Loucy (cell line): ENCODE measurements at regions not wholly inside any gene's neighbourhood (a gene's known extent, or its start where the extent isn't known, plus 50 kb on each side); places are given as distances from the start of the nearest gene placed in this dataset.

ENCODE experiments used
- H2AFZ ChIP-seq: fragments of 200-600 bp; sonication (generic); 2 replicates; pipeline ENCODE4 v1.6.0; 2016; ENCODE audit warnings: antibody characterized with exemption, mild to moderate bottlenecking, low read length, moderate library complexity
- H3F3A ChIP-seq: fragments of 200-600 bp; 2 replicates; pipeline ENCODE4 v1.6.0; 2016; ENCODE audit warnings: antibody characterized with exemption, low read depth, mild to moderate bottlenecking
- H3K27me3 ChIP-seq: fragments of 200-600 bp; sonication (generic); 2 replicates; pipeline ENCODE4 v1.6.1; 2014; ENCODE audit warnings: low read length, mild to moderate bottlenecking; ENCODE audit not compliant: insufficient read depth, poor library complexity, severe bottlenecking
- H3K36me3 ChIP-seq: fragments of 200-600 bp; sonication (generic); 2 replicates; pipeline ENCODE4 v1.6.1; 2016; ENCODE audit warnings: low read length; ENCODE audit not compliant: insufficient read depth
- H3K4me1 ChIP-seq: fragments of 200-600 bp; sonication (generic); 2 replicates; pipeline ENCODE4 v1.5.1; 2014; ENCODE audit warnings: low read length, mild to moderate bottlenecking; ENCODE audit not compliant: insufficient read depth, poor library complexity, severe bottlenecking
- H3K4me2 ChIP-seq: fragments of 200-600 bp; sonication (generic); 2 replicates; pipeline ENCODE4 v1.6.0; 2014; ENCODE audit warnings: antibody characterized with exemption, low read length, low read depth, mild to moderate bottlenecking; ENCODE audit not compliant: poor library complexity, severe bottlenecking
- H3K4me3 ChIP-seq: fragments of 200-600 bp; sonication (generic); 2 replicates; pipeline ENCODE4 v1.5.1; 2014; ENCODE audit warnings: low read length, mild to moderate bottlenecking, mixed read lengths; ENCODE audit not compliant: poor library complexity, severe bottlenecking
- H3K79me2 ChIP-seq: fragments of 200-600 bp; sonication (generic); 2 replicates; pipeline ENCODE4 v1.6.1; 2014; ENCODE audit warnings: low read length; ENCODE audit not compliant: insufficient read depth
- H3K9ac ChIP-seq: fragments of 200-600 bp; sonication (generic); 2 replicates; pipeline ENCODE4 v1.6.0; 2014; ENCODE audit warnings: mild to moderate bottlenecking, low read depth, low read length, moderate library complexity; ENCODE audit not compliant: poor library complexity, severe bottlenecking
- H3K9me2 ChIP-seq: fragments of 200-600 bp; sonication (generic); replicated peaks from 2 replicates; pipeline ENCODE4 v1.6.1; 2016; ENCODE audit warnings: low read depth, low read length, mixed read lengths
- H3K9me3 ChIP-seq: fragments of 200-600 bp; sonication (generic); 2 replicates; pipeline ENCODE4 v1.6.1; 2014; ENCODE audit warnings: mild to moderate bottlenecking, antibody characterized with exemption, low read length, low read depth; ENCODE audit not compliant: insufficient read depth
- H4K20me1 ChIP-seq: fragments of 200-600 bp; sonication (generic); 2 replicates; pipeline ENCODE4 v1.6.0; 2014; ENCODE audit warnings: antibody characterized with exemption, low read length, mild to moderate bottlenecking; ENCODE audit not compliant: insufficient read depth, poor library complexity, severe bottlenecking
- EZH2phosphoT487 ChIP-seq: fragments of 200-600 bp; IDR thresholded peaks from 2 replicates; pipeline ENCODE4 v1.6.1; 2018; ENCODE audit warnings: antibody characterized with exemption, mild to moderate bottlenecking, moderate library complexity, borderline replicate concordance
- TF ChIP-seq, protein P1 (sequence below): fragments of 200-600 bp; sonication (generic); conservative IDR thresholded peaks from 2 replicates; pipeline ENCODE4 v1.5.1; 2014; ENCODE audit warnings: mild to moderate bottlenecking, antibody characterized with exemption, low read length

DNA sequence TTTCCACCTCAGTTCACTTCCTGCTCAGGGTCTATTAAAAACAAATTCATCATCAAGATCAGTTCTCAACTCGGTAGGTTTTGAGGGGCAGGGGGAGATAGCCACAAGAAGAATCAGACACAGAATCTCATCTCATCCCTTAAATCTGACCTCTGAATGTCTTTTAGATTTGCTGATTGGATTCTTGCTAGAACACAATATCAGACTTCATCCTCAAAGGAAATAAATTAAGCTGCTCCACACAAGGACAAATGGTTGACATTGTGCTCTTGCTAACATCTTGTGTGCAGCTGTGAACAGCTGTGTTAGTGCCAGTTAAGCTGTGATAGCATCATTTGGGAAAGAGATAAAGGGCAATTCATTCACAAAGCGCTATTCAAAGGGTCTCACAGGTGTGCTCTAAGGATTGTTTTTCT, 184.0 kb upstream of the ADAMTS9 start:
- H3K4me2 ChIP-seq = no peak overlapping the region
- no peaks in the 10 kb centered on the region for H3K9me3 ChIP-seq
- no peaks in the 10 kb centered on the region for H3K27me3 ChIP-seq
- no peak overlapping the region for H2AFZ ChIP-seq
- H3K36me3 ChIP-seq = no peaks in the 10 kb centered on the region
- no peaks in the 10 kb centered on the region for H3F3A ChIP-seq
- H3K4me1 ChIP-seq = no peaks in the 10 kb centered on the region
- no peaks in the 10 kb centered on the region for H4K20me1 ChIP-seq
- H3K4me3 ChIP-seq = no peak overlapping the region
- H3K9ac ChIP-seq = no peak overlapping the region
- H3K79me2 ChIP-seq = no peaks in the 10 kb centered on the region
- no peaks in the 10 kb centered on the region for H3K9me2 ChIP-seq
- TF ChIP-seq EZH2phosphoT487 = no peak
- TF ChIP-seq, protein P1, sequence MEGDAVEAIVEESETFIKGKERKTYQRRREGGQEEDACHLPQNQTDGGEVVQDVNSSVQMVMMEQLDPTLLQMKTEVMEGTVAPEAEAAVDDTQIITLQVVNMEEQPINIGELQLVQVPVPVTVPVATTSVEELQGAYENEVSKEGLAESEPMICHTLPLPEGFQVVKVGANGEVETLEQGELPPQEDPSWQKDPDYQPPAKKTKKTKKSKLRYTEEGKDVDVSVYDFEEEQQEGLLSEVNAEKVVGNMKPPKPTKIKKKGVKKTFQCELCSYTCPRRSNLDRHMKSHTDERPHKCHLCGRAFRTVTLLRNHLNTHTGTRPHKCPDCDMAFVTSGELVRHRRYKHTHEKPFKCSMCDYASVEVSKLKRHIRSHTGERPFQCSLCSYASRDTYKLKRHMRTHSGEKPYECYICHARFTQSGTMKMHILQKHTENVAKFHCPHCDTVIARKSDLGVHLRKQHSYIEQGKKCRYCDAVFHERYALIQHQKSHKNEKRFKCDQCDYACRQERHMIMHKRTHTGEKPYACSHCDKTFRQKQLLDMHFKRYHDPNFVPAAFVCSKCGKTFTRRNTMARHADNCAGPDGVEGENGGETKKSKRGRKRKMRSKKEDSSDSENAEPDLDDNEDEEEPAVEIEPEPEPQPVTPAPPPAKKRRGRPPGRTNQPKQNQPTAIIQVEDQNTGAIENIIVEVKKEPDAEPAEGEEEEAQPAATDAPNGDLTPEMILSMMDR = no peak

DNA sequence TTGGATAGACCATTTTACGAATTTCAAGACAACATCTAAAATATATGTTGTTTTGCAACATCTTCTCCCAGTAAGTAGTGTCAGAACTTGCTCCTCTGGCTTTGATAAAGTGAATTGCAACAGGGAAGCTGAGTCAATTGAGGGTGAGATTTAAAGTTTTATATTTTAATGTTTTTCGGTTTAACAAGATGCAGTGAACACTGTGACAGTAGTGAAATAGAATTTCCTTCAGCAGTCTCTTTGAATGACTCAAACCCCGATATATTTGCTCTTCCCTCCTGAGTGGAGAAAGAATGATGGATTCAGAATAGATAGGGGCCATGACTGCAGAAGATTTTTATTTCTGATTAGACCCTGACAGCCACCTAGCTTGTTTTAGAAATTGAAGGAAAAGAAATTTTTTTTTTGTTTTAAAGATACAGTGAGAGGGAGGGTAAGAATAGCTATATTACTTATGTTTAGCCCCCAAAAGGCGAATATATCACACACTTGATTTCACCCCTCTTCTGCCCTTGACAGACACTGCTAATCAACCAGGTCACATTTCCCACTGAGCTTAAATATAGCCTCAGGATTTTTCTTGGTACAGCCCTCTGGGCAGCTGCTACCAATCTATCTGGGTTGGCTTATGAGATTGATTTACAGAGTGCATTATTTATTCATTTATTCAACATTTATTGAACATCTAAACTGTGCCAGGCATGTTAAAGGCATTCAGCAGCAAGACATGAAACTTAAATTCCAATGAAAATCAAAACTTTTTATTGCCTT, 183.3 kb upstream of the ADAMTS9 start:
- H3K9ac ChIP-seq = no peak overlapping the region
- H3K79me2 ChIP-seq = no peaks in the 10 kb centered on the region
- TF ChIP-seq, protein P1 = no peak
- no peak for TF ChIP-seq EZH2phosphoT487
- no peak overlapping the region for H3K4me3 ChIP-seq
- no peaks in the 10 kb centered on the region for H3F3A ChIP-seq
- H3K9me2 ChIP-seq = no peaks in the 10 kb centered on the region
- no peaks in the 10 kb centered on the region for H4K20me1 ChIP-seq
- H2AFZ ChIP-seq = no peak overlapping the region
- H3K36me3 ChIP-seq = no peaks in the 10 kb centered on the region
- no peaks in the 10 kb centered on the region for H3K27me3 ChIP-seq
- H3K4me1 ChIP-seq = no peaks in the 10 kb centered on the region
- H3K9me3 ChIP-seq = no peaks in the 10 kb centered on the region
- no peak overlapping the region for H3K4me2 ChIP-seq

GRCh38 chr3:64867224-64867623, 179.4 kb upstream of the ADAMTS9 start:
- Histone ChIP-seq H4K20me1 (no peaks in the 10 kb centered on the region), H3K27me3 (no peaks in the 10 kb centered on the region), H3K9me3 (no peaks in the 10 kb centered on the region), H3F3A (no peaks in the 10 kb centered on the region), H3K9ac (no peak overlapping the region), H3K4me1 (no peaks in the 10 kb centered on the region), H3K79me2 (no peaks in the 10 kb centered on the region), H3K4me2 (no peak overlapping the region), H2AFZ (no peak overlapping the region), H3K36me3 (no peaks in the 10 kb centered on the region), H3K9me2 (no peaks in the 10 kb centered on the region), H3K4me3 (no peak overlapping the region)
- no peak for TF ChIP-seq EZH2phosphoT487
- TF ChIP-seq, protein P1 = no peak
